ENCODE measurements at regions not wholly inside any gene's neighbourhood (a gene's known extent, or its start where the extent isn't known, plus 50 kb on each side); places are given as distances from the start of the nearest gene placed in this dataset.

GRCh38 chr6:86581833-86582232, 355.5 kb upstream of the HTR1E start:
- TF ChIP-seq, protein P1, sequence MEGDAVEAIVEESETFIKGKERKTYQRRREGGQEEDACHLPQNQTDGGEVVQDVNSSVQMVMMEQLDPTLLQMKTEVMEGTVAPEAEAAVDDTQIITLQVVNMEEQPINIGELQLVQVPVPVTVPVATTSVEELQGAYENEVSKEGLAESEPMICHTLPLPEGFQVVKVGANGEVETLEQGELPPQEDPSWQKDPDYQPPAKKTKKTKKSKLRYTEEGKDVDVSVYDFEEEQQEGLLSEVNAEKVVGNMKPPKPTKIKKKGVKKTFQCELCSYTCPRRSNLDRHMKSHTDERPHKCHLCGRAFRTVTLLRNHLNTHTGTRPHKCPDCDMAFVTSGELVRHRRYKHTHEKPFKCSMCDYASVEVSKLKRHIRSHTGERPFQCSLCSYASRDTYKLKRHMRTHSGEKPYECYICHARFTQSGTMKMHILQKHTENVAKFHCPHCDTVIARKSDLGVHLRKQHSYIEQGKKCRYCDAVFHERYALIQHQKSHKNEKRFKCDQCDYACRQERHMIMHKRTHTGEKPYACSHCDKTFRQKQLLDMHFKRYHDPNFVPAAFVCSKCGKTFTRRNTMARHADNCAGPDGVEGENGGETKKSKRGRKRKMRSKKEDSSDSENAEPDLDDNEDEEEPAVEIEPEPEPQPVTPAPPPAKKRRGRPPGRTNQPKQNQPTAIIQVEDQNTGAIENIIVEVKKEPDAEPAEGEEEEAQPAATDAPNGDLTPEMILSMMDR (conservative IDR thresholded peaks at IDR 0.05; ENCODE audit: low read length) = no peak
- TF ChIP-seq EZH2phosphoT487 (IDR thresholded peaks at IDR 0.05; ENCODE audit: borderline replicate concordance, low read depth, low read length) = no peak

Data from OCI-LY7 (cell line).